Left lung (tissue), 4 donors: ENCODE measurements at regions not wholly inside any gene's neighbourhood (a gene's known extent, or its start where the extent isn't known, plus 50 kb on each side); places are given as distances from the start of the nearest gene placed in this dataset.

Experiments
- ATAC-seq: fragments of 200-7000 bp; cut with Tn5 transposase; one replicate; pipeline ENCODE4 v1.9.1; 2020; ENCODE audit warnings: moderate library complexity
- DNase-seq, 4 donors: peaks; one replicate each; pipeline ENCODE4 v3.0.0-alpha.2; 2013 to 2020
- H3K27ac ChIP-seq, 2 donors: fragments of 200-600 bp; sonication (generic) in 1 of 2; one replicate each; pipeline versions ENCODE4 v1.5.0 to v1.8.0; 2020 to 2021
- H3K27me3 ChIP-seq, 2 donors: fragments of 200-600 bp; sonication (generic) in 1 of 2; one replicate each; pipeline versions ENCODE4 v1.5.0 to v1.8.0; 2020 to 2021
- H3K36me3 ChIP-seq, 2 donors: fragments of 200-600 bp; sonication (generic) in 1 of 2; one replicate each; pipeline versions ENCODE4 v1.5.0 to v1.8.0; 2020 to 2021
- H3K4me1 ChIP-seq, 2 donors: fragments of 200-600 bp; one replicate each; pipeline ENCODE4 v1.8.0; 2021
- H3K4me3 ChIP-seq, 2 donors: fragments of 200-600 bp; sonication (generic) in 1 of 2; one replicate each; pipeline versions ENCODE4 v1.5.0 to v1.8.0; 2020 to 2021; ENCODE audit warnings: mild to moderate bottlenecking in 1 of 2
- H3K9me3 ChIP-seq, 2 donors: fragments of 200-600 bp; sonication (generic) in 1 of 2; one replicate each; pipeline versions ENCODE4 v1.5.0 to v1.8.0; 2020 to 2021
- intact Hi-C, 2 donors: fragments of 100-400 bp; cut with DNase I; formaldehyde crosslinking; loops; one replicate each; pipeline versions ENCODE4 v1.11.2 to v1.14.2; 2022
- TF ChIP-seq, protein P1 (sequence below), 2 donors: fragments of 200-600 bp; sonication (generic) in 1 of 2; IDR thresholded peaks; one replicate each; pipeline versions ENCODE4 v1.5.0 to v1.8.0; 2021; ENCODE audit warnings: antibody characterized with exemption in 2 of 2
- donor health status: DM: no; HTN: yes; CAD: no.
- donor health status: DM: no; HTN: no; CAD: no.

- DNase-seq (no peak), ATAC-seq (no peak)
- H3K4me3 ChIP-seq = no peak overlapping the region
- H3K36me3 ChIP-seq = no peaks in the 10 kb centered on the region
- no peaks in the 10 kb centered on the region for H3K27me3 ChIP-seq
- intact Hi-C loops = no loop called here
- no peaks in the 10 kb centered on the region for H3K4me1 ChIP-seq
- no peaks in the 10 kb centered on the region for H3K9me3 ChIP-seq
- no peak overlapping the region for H3K27ac ChIP-seq
- TF ChIP-seq, protein P1, sequence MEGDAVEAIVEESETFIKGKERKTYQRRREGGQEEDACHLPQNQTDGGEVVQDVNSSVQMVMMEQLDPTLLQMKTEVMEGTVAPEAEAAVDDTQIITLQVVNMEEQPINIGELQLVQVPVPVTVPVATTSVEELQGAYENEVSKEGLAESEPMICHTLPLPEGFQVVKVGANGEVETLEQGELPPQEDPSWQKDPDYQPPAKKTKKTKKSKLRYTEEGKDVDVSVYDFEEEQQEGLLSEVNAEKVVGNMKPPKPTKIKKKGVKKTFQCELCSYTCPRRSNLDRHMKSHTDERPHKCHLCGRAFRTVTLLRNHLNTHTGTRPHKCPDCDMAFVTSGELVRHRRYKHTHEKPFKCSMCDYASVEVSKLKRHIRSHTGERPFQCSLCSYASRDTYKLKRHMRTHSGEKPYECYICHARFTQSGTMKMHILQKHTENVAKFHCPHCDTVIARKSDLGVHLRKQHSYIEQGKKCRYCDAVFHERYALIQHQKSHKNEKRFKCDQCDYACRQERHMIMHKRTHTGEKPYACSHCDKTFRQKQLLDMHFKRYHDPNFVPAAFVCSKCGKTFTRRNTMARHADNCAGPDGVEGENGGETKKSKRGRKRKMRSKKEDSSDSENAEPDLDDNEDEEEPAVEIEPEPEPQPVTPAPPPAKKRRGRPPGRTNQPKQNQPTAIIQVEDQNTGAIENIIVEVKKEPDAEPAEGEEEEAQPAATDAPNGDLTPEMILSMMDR (IDR thresholded peaks at IDR 0.05) = no peak
Observed at GRCh38 chr1:199809311-199809710, 218.2 kb upstream of the NR5A2 start.

GRCh38 chr1:199811163-199811562, 216.3 kb upstream of the NR5A2 start:
- Histone ChIP-seq H3K4me3 (no peak overlapping the region), H3K27ac (no peak overlapping the region), H3K36me3 (no peaks in the 10 kb centered on the region), H3K4me1 (no peaks in the 10 kb centered on the region), H3K27me3 (no peaks in the 10 kb centered on the region), H3K9me3 (peaks cover 0 to 2% of the 10 kb centered on the region in 2 donors)
- DNase-seq (no peak), ATAC-seq (no peak)
- TF ChIP-seq, protein P1 (IDR thresholded peaks at IDR 0.05) = no peak
- intact Hi-C loops = no loop called here

- Histone ChIP-seq H3K9me3 (peaks cover 0 to 2% of the 10 kb centered on the region in 2 donors), H3K4me3 (no peak overlapping the region), H3K4me1 (no peaks in the 10 kb centered on the region), H3K36me3 (no peaks in the 10 kb centered on the region), H3K27me3 (no peaks in the 10 kb centered on the region), H3K27ac (no peak overlapping the region)
- TF ChIP-seq, protein P1 (IDR thresholded peaks at IDR 0.05) = no peak
- DNase-seq (no peak), ATAC-seq (no peak)
- intact Hi-C loops = no loop called here
Observed at GRCh38 chr1:199813198-199813597, 214.3 kb upstream of the NR5A2 start.

GRCh38 chr1:199815947-199816346, 211.6 kb upstream of the NR5A2 start:
- ATAC-seq = no peak
- intact Hi-C loops = no loop called here
- H3K27me3 ChIP-seq = no peaks in the 10 kb centered on the region
- H3K9me3 ChIP-seq = peaks cover 0 to 2% of the 10 kb centered on the region in 2 donors
- no peak for DNase-seq
- H3K27ac ChIP-seq = no peak overlapping the region
- no peak overlapping the region for H3K4me3 ChIP-seq
- no peaks in the 10 kb centered on the region for H3K36me3 ChIP-seq
- no peaks in the 10 kb centered on the region for H3K4me1 ChIP-seq
- TF ChIP-seq, protein P1 (IDR thresholded peaks at IDR 0.05) = no peak

DNA sequence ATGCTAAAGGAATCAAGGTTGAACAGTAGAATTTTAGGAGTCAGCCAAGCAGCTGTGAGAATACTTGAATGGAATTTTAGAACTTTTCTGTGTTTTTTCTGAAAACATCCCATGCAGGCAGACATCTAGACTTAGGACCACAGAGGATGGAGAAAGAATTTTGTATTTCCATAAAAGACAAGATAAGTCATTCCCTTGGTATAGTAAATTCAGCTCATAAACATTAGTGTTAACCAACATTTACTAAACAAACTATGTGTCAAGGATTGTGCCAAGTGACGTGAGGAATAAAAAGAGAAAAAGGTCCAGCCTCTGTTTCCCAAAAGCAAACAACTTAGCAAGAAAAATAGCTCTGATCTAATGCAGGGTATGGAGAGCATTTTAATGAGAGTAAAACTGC, 210.2 kb upstream of the NR5A2 start:
- Histone ChIP-seq H3K4me1 (no peaks in the 10 kb centered on the region), H3K4me3 (no peak overlapping the region), H3K36me3 (no peaks in the 10 kb centered on the region), H3K27ac (no peak overlapping the region), H3K9me3 (peaks cover 0 to 2% of the 10 kb centered on the region in 2 donors), H3K27me3 (no peaks in the 10 kb centered on the region)
- DNase-seq (no peak), ATAC-seq (no peak)
- intact Hi-C loops = no loop called here
- TF ChIP-seq, protein P1 (IDR thresholded peaks at IDR 0.05) = no peak
